Breast epithelium (tissue), 3 donors: ENCODE measurements at regions not wholly inside any gene's neighbourhood (a gene's known extent, or its start where the extent isn't known, plus 50 kb on each side); places are given as distances from the start of the nearest gene placed in this dataset.

Experiments
- CTCF ChIP-seq, 3 donors: fragments of 450-650 bp; IDR thresholded peaks; one replicate each; pipeline ENCODE4 v1.5.1; 2016 to 2017; ENCODE audit warnings: antibody characterized with exemption in 3 of 3, mild to moderate bottlenecking in 3 of 3, moderate library complexity in 3 of 3
- POLR2A ChIP-seq: fragments of 450-650 bp; IDR thresholded peaks from one replicate; pipeline ENCODE4 v1.6.1; 2016; ENCODE audit warnings: antibody characterized with exemption, mild to moderate bottlenecking, moderate library complexity
- POLR2AphosphoS5 ChIP-seq, 3 donors: sonication (generic); formaldehyde crosslinking; IDR thresholded peaks; one replicate each; pipeline ENCODE4 v1.6.1; 2017; ENCODE audit warnings: antibody characterized with exemption in 3 of 3

- TF ChIP-seq CTCF (IDR thresholded peaks at IDR 0.05) (no peak), POLR2A (no peak), POLR2AphosphoS5 (IDR thresholded peaks at IDR 0.05) (no peak)
Measured at GRCh38 chr12:79525357-79525756, 165.4 kb downstream of the PAWR start.
